Hepatocyte (in vitro differentiated cells): ENCODE measurements at regions not wholly inside any gene's neighbourhood (a gene's known extent, or its start where the extent isn't known, plus 50 kb on each side); places are given as distances from the start of the nearest gene placed in this dataset.

Source experiments
- DNase-seq: peaks from one replicate; pipeline ENCODE4 v3.0.0-alpha.2; 2016; ENCODE audit warnings: low spot score
- H2AFZ ChIP-seq: fragments of 200-600 bp; sonication (generic); 2 replicates; pipeline ENCODE4 v1.6.0; 2016; ENCODE audit warnings: antibody characterized with exemption, mild to moderate bottlenecking
- H3K27ac ChIP-seq: fragments of 200-600 bp; sonication (generic); 2 replicates; pipeline ENCODE4 v1.5.1; 2016; ENCODE audit warnings: mild to moderate bottlenecking
- H3K27me3 ChIP-seq: fragments of 200-600 bp; sonication (generic); 2 replicates; pipeline ENCODE4 v1.6.1; 2016
- H3K36me3 ChIP-seq: fragments of 200-600 bp; sonication (generic); replicated peaks from 2 replicates; pipeline ENCODE4 v1.5.1; 2016; ENCODE audit warnings: low read depth; ENCODE audit not compliant: insufficient read depth
- H3K4me1 ChIP-seq: fragments of 200-600 bp; sonication (generic); 2 replicates; pipeline ENCODE4 v1.5.1; 2016; ENCODE audit warnings: mild to moderate bottlenecking, moderate library complexity; ENCODE audit not compliant: insufficient read depth
- H3K4me2 ChIP-seq: fragments of 200-600 bp; sonication (generic); 2 replicates; pipeline ENCODE4 v1.6.0; 2016
- H3K4me3 ChIP-seq: fragments of 200-600 bp; sonication (generic); 2 replicates; pipeline ENCODE4 v1.5.1; 2016; ENCODE audit warnings: mild to moderate bottlenecking
- H3K79me2 ChIP-seq: fragments of 200-600 bp; sonication (generic); 2 replicates; pipeline ENCODE4 v1.6.0; 2017; ENCODE audit warnings: mild to moderate bottlenecking
- H3K9me2 ChIP-seq: fragments of 200-600 bp; sonication (generic); replicated peaks from 2 replicates; pipeline ENCODE4 v1.6.0; 2017; ENCODE audit warnings: mild to moderate bottlenecking; ENCODE audit not compliant: insufficient read depth
- H3K9me3 ChIP-seq: fragments of 200-600 bp; sonication (generic); 2 replicates; pipeline ENCODE4 v1.5.1; 2016; ENCODE audit warnings: low read depth, mild to moderate bottlenecking
- H4K20me1 ChIP-seq: fragments of 200-600 bp; sonication (generic); 2 replicates; pipeline ENCODE4 v1.6.0; 2016; ENCODE audit warnings: mild to moderate bottlenecking; ENCODE audit not compliant: insufficient read depth, poor library complexity, severe bottlenecking
- CTCF ChIP-seq: fragments of 200-600 bp; sonication (generic); IDR thresholded peaks from 2 replicates; pipeline ENCODE4 v1.5.1; 2016; ENCODE audit warnings: antibody characterized with exemption, mild to moderate bottlenecking; ENCODE audit not compliant: poor library complexity
- EZH2 ChIP-seq: fragments of 200-600 bp; sonication (generic); IDR thresholded peaks from 2 replicates; pipeline ENCODE4 v1.6.1; 2016; ENCODE audit warnings: antibody characterized with exemption, mild to moderate bottlenecking, borderline replicate concordance
- EZH2phosphoT487 ChIP-seq: fragments of 200-600 bp; sonication (generic); IDR thresholded peaks from one replicate; pipeline ENCODE4 v1.6.1; 2018; ENCODE audit warnings: antibody characterized with exemption, mild to moderate bottlenecking, low read depth, moderate library complexity; ENCODE audit not compliant: unreplicated experiment, severe bottlenecking
- WGBS: methylation state at CpG from one replicate; pipeline ENCODE4 v1.1.6; 2016; ENCODE audit warnings: low lambda C conversion rate; ENCODE audit errors: missing lambda C conversion rate; 5-methylcytosine and 5-hydroxymethylcytosine counted together

- no peaks in the 10 kb centered on the region for H3K27me3 ChIP-seq
- 51% methylated on average over 3 of the region's 3 CpGs for WGBS
- TF ChIP-seq EZH2phosphoT487 (no peak), CTCF (no peak), EZH2 (no peak)
Measured at GRCh38 chr4:138925495-138925894, 90.1 kb upstream of the NOCT start.

GRCh38 chr4:138919094-138919936 is 96.3 kb upstream of the NOCT start:
- peak overlapping the region; percentile 3 for H2AFZ ChIP-seq
- H4K20me1 ChIP-seq: no peaks in the 10 kb centered on the region
- H3K9me2 ChIP-seq: no peaks in the 10 kb centered on the region
- H3K9me3 ChIP-seq: no peaks in the 10 kb centered on the region
- no peaks in the 10 kb centered on the region for H3K27me3 ChIP-seq
- TF ChIP-seq CTCF: peak; percentile 83
- no peak for TF ChIP-seq EZH2
- H3K4me3 ChIP-seq: no peak overlapping the region
- 36% methylated on average over 27 of the region's 27 CpGs for WGBS
- no peak overlapping the region for H3K27ac ChIP-seq
- H3K4me2 ChIP-seq: peak overlapping the region; percentile 57
- H3K79me2 ChIP-seq: no peaks in the 10 kb centered on the region
- peak; percentile 88 for DNase-seq
- no peaks in the 10 kb centered on the region for H3K36me3 ChIP-seq
- no peaks in the 10 kb centered on the region for H3K4me1 ChIP-seq

More at GRCh38 chr4:138925495-138925894, 90.1 kb upstream of the NOCT start:
- no peaks in the 10 kb centered on the region for H3K79me2 ChIP-seq
- H4K20me1 ChIP-seq: no peaks in the 10 kb centered on the region
- H3K4me1 ChIP-seq: no peaks in the 10 kb centered on the region
- no peaks in the 10 kb centered on the region for H3K36me3 ChIP-seq
- no peak for DNase-seq
- H3K9me3 ChIP-seq: no peaks in the 10 kb centered on the region
- no peak overlapping the region for H3K4me3 ChIP-seq
- H3K9me2 ChIP-seq: no peaks in the 10 kb centered on the region
- no peak overlapping the region for H3K4me2 ChIP-seq
- H2AFZ ChIP-seq: no peak overlapping the region
- H3K27ac ChIP-seq: no peak overlapping the region

GRCh38 chr4:138918169-138918869 is 97.3 kb upstream of the NOCT start:
- Histone ChIP-seq H3K9me2 (no peaks in the 10 kb centered on the region), H3K4me3 (no peak overlapping the region), H3K27ac (no peak overlapping the region), H3K4me2 (peak overlapping the region; percentile 57), H2AFZ (no peak overlapping the region), H3K79me2 (no peaks in the 10 kb centered on the region), H3K4me1 (no peaks in the 10 kb centered on the region), H3K36me3 (no peaks in the 10 kb centered on the region), H3K9me3 (no peaks in the 10 kb centered on the region), H3K27me3 (no peaks in the 10 kb centered on the region), H4K20me1 (no peaks in the 10 kb centered on the region)
- TF ChIP-seq EZH2 (no peak), CTCF (no peak)
- WGBS: 86% methylated on average over 15 of the region's 15 CpGs
- DNase-seq: no peak
